D341Med (cell line): ENCODE measurements at regions not wholly inside any gene's neighbourhood (a gene's known extent, or its start where the extent isn't known, plus 50 kb on each side); places are given as distances from the start of the nearest gene placed in this dataset.
A peak's percentile ranks its signal among the peaks of the same experiment; 100 is the strongest.
"Not testable (repeated sequence)": the region's sequence is repeated elsewhere in the genome, so short reads cannot be mapped to it uniquely, and the experiment has no call there.

Experiments used
- DNase-seq: peaks from one replicate; pipeline ENCODE4 v3.0.0; 2012; ENCODE audit warnings: low spot score

DNA sequence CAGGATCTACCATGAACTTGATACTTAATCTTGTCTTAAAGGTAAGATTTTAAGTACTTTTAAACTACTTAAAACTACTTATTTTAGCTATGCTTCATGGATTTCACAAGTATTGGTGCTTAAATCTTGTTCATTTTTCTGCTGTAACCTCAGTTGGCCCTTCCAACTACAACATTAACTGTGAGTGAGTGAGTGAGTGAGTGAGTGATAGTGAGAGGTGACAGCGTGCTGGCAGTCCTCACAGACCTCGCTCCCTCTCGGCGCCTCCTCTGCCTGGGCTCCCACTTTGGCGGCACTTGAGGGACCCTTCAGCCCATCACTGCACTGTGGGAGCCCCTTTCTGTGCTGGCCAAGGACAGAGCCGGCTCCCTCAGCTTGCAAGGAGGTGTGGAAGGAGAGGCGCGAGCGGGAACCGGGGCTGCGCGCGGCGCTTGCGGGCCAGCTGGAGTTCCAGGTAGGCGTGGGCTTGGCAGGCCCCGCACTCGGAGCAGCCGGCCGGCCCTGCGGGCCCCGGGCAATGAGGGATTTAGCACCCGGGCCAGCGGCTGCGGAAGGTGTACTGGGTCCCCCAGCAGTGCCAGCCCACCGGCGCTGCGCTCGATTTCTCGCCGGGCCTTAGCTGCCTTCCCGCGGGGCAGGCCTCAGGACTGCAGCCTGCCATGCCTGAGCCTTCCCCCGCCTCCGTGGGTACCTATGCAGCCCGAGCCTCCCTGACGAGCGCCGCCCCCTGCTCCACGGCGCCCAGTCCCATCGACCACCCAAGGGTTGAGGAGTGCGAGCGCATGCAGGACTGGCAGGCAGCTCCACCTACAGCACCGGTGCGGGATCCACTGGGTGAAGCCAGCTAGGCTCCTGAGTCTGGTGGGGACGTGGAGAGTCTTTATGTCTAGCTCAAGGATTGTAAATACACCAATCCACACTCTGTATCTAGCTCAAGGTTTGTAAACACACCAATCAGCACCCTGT lies 1558.6 kb upstream of the SEL1L start:
- DNase-seq = not testable (repeated sequence)

GRCh38 chr14:83096092-83096491 lies 1562.4 kb upstream of the SEL1L start:
- DNase-seq = no peak

- no peak for DNase-seq
Measured at GRCh38 chr14:83101846-83102245, 1568.2 kb upstream of the SEL1L start.

- DNase-seq = no peak
Measured at GRCh38 chr14:83118029-83118428, 1584.4 kb upstream of the SEL1L start.

DNA sequence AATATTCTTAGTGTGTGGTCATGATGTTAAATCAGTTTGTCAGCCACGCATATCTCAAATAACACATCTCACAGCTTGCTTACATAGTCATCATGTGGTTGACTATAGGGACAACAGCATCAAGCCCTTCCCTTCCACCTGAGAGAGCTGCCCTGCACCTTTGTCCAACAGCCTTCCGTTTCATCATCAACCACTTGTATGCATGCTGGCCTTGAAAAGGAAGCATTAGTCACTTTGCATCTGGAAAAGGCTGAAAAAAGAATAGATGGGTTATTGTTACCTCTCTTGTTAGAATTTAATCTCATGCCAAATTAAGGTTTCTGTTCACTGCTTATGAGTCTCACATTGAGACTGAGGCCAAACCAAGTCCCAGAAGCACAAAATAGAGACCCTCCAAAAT lies 1586.5 kb upstream of the SEL1L start:
- DNase-seq = no peak

DNA sequence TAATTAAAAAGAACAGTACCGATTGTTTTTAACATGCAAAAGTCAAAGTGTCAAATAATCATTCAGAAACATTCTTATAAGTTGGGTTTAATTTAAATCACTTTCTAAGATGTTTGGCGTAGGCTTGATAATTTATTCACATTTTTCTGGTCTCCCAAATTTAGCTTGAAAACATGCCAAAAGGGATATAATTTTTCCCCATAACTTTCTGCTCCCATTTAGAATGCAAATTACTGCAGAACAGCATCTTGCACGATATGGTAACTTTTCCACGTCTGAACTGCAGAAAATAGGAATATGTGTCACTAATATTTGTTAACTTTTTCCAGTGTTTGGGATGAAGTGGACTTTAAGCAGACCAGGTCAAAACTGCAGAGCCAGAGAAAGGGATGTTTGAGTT lies 1592.4 kb upstream of the SEL1L start:
- no peak for DNase-seq

GRCh38 chr14:83128783-83129182 lies 1595.1 kb upstream of the SEL1L start:
- DNase-seq = no peak

DNA sequence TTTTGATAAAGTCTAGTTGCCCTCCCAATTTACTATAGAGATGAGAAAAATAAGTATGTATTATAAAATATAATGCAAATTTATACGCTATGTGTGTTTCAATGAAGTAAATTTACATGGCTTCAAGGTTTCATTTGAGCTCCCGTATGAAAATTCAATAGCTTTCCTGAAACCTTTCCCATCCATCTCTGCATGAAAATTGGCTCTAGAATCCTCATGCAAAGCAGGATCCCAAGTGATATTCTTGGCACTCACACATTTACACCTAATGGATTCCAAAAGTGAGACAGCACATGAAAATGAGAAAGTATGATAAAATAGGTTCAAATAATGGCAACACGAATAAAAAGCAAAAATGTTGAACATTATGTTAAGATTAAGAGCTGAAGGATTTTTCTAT lies 1595.8 kb upstream of the SEL1L start:
- no peak for DNase-seq

GRCh38 chr14:83133981-83134645 lies 1600.5 kb upstream of the SEL1L start:
- peak; percentile 51 for DNase-seq

GRCh38 chr14:83140756-83141155 lies 1607.1 kb upstream of the SEL1L start:
- no peak for DNase-seq

DNA sequence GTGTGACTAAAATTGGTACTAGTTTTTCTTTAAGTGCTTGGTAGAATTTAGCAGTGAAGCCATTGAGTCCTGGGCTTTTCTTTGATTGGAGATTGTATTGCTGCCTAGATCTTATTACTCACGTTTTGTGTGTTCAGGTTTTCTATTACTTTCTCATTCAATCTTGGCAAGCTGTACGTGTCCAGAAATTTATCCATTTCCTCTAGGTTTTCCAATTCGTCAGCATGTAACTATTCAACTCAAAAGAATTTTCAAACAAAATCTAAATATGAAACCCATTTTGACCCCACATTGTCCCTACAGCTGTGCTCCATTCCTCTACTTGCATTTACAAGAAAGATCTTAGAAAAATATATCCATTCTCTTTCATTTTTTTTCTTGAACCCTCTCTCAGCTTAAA lies 1613.4 kb upstream of the SEL1L start:
- no peak for DNase-seq

GRCh38 chr14:83151571-83151970 lies 1617.9 kb upstream of the SEL1L start:
- no peak for DNase-seq

GRCh38 chr14:83153081-83153480 lies 1619.4 kb upstream of the SEL1L start:
- no peak for DNase-seq

DNA sequence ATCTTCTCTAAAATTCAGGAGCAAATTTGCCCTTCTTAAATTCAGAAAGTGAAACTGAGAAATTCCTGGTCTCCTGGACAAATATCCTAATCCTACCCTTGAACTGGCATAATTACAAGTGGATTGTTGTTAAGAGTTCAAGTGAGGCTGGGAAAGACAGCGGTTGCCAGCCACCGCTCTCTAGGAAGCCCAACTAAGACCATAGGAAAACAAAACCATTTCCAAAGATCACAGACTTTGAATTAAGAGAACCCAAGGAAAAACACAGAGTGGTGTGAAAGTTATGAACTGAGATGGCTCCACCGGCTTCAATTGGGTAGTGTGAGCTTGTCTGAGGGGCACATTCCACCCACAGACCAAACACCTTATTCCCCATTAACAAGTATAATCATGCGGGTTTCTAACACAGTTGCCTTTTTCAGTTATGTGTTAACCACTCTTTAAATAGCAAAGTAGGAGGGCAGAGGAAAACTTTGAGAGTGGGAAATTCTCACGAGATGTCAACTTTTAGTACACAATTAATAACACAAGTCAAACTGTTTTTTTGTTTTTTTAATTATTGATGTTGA lies 1628.8 kb upstream of the SEL1L start:
- no peak for DNase-seq

DNA sequence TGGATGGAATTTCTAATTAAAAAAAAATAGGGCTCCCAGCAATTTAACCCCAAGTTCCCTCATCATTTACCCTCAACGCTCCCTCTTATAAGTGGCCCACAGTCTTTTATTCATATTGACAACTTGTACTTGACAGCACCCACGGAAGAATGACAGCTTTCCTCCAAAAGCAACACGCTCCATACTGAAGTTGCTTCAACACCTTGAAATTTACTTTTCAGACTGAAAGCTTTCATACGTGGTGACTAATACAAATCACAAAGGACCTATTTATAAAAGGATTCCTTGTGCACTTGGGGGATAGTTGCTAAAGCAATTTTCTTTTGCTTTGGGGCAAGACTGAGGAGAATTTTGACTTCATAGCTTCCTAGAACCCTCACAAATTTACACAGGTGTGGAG lies 1629.4 kb upstream of the SEL1L start:
- DNase-seq = no peak

- no peak for DNase-seq
Measured at GRCh38 chr14:83164016-83164415, 1630.4 kb upstream of the SEL1L start.

- DNase-seq = no peak
Measured at GRCh38 chr14:83164591-83164990, 1630.9 kb upstream of the SEL1L start.

DNA sequence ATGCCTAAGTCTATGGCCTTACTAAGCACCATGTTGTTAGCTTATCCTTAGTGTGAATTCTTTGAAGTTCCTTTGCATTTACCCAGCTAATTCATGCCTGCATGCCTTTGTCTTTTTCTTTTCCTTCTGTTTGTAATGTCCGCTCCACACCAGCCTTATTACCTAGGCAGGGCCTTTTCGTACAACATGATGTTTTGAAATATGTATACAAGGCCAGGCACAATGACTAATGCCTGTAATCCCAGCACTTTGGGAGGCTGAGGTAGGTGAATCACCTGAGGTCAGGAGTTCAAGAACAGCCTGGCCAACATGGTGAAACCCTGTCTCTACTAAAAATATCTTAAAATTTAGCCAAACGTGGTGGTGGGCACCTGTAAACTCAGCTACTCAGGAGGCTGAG lies 1636.5 kb upstream of the SEL1L start:
- DNase-seq = no peak

GRCh38 chr14:83171761-83172160 lies 1638.1 kb upstream of the SEL1L start:
- DNase-seq = no peak

DNA sequence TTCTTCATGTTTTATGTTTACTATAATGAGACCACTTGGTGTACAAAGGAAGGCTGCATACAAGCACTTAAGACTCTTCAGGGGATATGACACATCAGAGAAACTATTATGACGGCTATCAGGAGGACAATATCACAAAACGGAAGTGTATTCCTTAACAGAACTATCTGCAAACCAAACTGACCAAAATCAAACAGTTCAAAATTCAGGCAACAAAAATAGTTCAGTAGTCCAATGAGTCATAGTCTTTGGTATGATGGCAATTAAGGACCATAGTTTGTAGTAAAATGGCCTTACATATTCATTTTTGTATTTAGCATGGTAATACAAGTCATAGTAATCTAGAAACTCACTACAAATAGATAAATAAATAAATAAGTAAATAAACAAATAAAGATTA lies 1638.7 kb upstream of the SEL1L start:
- DNase-seq = no peak

DNA sequence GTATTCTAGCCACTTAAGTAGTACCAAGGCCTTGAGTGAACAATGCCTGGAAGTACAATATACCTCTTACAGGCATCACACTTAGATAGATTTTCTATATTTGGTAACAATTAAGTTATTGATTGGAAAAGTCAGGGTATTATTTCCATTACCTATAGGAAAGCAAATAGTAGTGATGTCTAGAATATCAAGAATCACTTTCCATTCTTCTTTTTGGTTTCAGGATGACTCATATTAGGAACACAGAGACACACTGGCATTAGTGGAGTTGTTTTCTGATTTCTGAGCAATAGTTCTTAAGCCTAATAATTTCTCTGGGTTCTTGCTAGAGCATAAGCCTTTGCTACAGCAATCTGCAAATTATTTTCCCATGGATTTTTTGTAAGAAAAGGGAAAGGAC lies 1640.0 kb upstream of the SEL1L start:
- no peak for DNase-seq

GRCh38 chr14:83184531-83184930 lies 1650.9 kb upstream of the SEL1L start:
- no peak for DNase-seq

GRCh38 chr14:83188311-83188710 lies 1654.7 kb upstream of the SEL1L start:
- DNase-seq = not testable (repeated sequence)
